H1 (cell line): ENCODE measurements at regions not wholly inside any gene's neighbourhood (a gene's known extent, or its start where the extent isn't known, plus 50 kb on each side); places are given as distances from the start of the nearest gene placed in this dataset.

Experiments used
- CTCF ChIA-PET: fragments of 300-600 bp; sonication (Branson Sonifier 250); formaldehyde crosslinking; loops from one replicate; lab custom pipeline; 2021; ENCODE audit not compliant: partially characterized antibody; lab: Charles Lee
- POLR2A ChIA-PET: fragments of 300-600 bp; sonication (Branson Sonifier 250); formaldehyde crosslinking; loops from one replicate; lab custom pipeline; 2021; ENCODE audit warnings: inconsistent platforms; ENCODE audit not compliant: partially characterized antibody; lab: Charles Lee
- DNase-seq, 2 experiments: peaks; one replicate each; pipeline versions ENCODE4 v3.0.0 to v3.0.0-alpha.2; 2010 to 2022; ENCODE audit warnings: low spot score in 2 of 2, low read depth in 1 of 2, mixed read lengths in 1 of 2
- FAIRE-seq: peaks from 2 replicates; lab custom pipeline; 2011; peaks lifted over from hg19 to GRCh38; lab: Jason Lieb, UNC
- H2AFZ ChIP-seq: 2 replicates; pipeline ENCODE4 v1.8.1; 2012; ENCODE audit warnings: low read length, inconsistent platforms
- H2AK5ac ChIP-seq: 2 replicates; pipeline ENCODE4 v1.6.1; 2013; ENCODE audit warnings: low read depth, low read length
- H2BK120ac ChIP-seq: replicated peaks from 2 replicates; pipeline ENCODE3; 2013; ENCODE audit warnings: low read depth, low read length, inconsistent platforms
- H2BK12ac ChIP-seq: 2 replicates; pipeline ENCODE4 v1.6.1; 2013; ENCODE audit warnings: low read depth, low read length
- H2BK15ac ChIP-seq: 2 replicates; pipeline ENCODE4 v1.6.1; 2013; ENCODE audit warnings: low read length
- H2BK20ac ChIP-seq: 2 replicates; pipeline ENCODE4 v1.6.1; 2013; ENCODE audit warnings: low read length
- H2BK5ac ChIP-seq: 2 replicates; pipeline ENCODE4 v1.6.1; 2013; ENCODE audit warnings: low read depth, low read length
- H3K14ac ChIP-seq: 2 replicates; pipeline ENCODE4 v1.6.1; 2013; ENCODE audit warnings: inconsistent platforms; ENCODE audit not compliant: insufficient read length
- H3K18ac ChIP-seq: 2 replicates; pipeline ENCODE4 v1.6.1; 2013; ENCODE audit warnings: low read length; ENCODE audit errors: extremely low read depth
- H3K23ac ChIP-seq: 2 replicates; pipeline ENCODE4 v1.6.1; 2013; ENCODE audit warnings: inconsistent platforms; ENCODE audit not compliant: insufficient read length
- H3K23me2 ChIP-seq: 2 replicates; pipeline ENCODE4 v1.6.1; 2013; ENCODE audit warnings: low read depth, low read length
- H3K27ac ChIP-seq: 2 replicates; pipeline ENCODE4 v1.6.1; 2011; ENCODE audit warnings: low read depth, low read length, inconsistent platforms
- H3K27me3 ChIP-seq, 4 experiments: replicated peaks in 1 of 4; 1 replicate in 1 of 4; 2 replicates in 3 of 4; pipeline versions ENCODE4 v1.6.1 to v1.8.1; 2011 to 2013; ENCODE audit warnings: low read length in 3 of 4, mild to moderate bottlenecking in 3 of 4, inconsistent platforms in 2 of 4, mixed read lengths in 2 of 4, moderate library complexity in 1 of 4; ENCODE audit not compliant: control insufficient read depth in 3 of 4, insufficient read depth in 3 of 4; ENCODE audit errors: extremely low read depth in 1 of 4
- H3K36me3 ChIP-seq, 4 experiments: 2 replicates each; pipeline versions ENCODE4 v1.6.1 to v1.8.1; 2011 to 2013; ENCODE audit warnings: mild to moderate bottlenecking in 4 of 4, low read length in 3 of 4, moderate library complexity in 2 of 4, control low read depth in 1 of 4, inconsistent platforms in 1 of 4; ENCODE audit not compliant: insufficient read depth in 4 of 4, control insufficient read depth in 2 of 4
- H3K4ac ChIP-seq: replicated peaks from 2 replicates; pipeline ENCODE3; 2013; ENCODE audit warnings: low read length, low read depth, mixed read lengths, inconsistent platforms; ENCODE audit not compliant: insufficient read length
- H3K4me1 ChIP-seq, 4 experiments: replicated peaks in 1 of 4; 1 replicate in 1 of 4; 2 replicates in 3 of 4; pipeline versions ENCODE4 v1.6.1 to v1.8.1; 2011 to 2013; ENCODE audit warnings: low read length in 3 of 4, inconsistent platforms in 2 of 4, mixed read lengths in 1 of 4; ENCODE audit not compliant: insufficient read depth in 4 of 4, control insufficient read depth in 3 of 4
- H3K4me2 ChIP-seq, 2 experiments: 2 replicates each; pipeline versions ENCODE4 v1.6.1 to v1.8.1; 2011 to 2013; ENCODE audit warnings: low read depth in 2 of 2, low read length in 2 of 2, control low read depth in 1 of 2, inconsistent platforms in 1 of 2, mild to moderate bottlenecking in 1 of 2; ENCODE audit not compliant: insufficient read depth in 1 of 2
- H3K4me3 ChIP-seq, 4 experiments: fragments of 200-600, 300-600 bp in 1 of 4; sonication (generic), shearing (Covaris generic), sonication (Bioruptor Twin) in 1 of 4; 2 replicates each; pipeline versions ENCODE4 v1.5.1 to v1.8.1; 2011 to 2016; ENCODE audit warnings: low read length in 4 of 4, low read depth in 3 of 4, control low read depth in 2 of 4, inconsistent platforms in 2 of 4, mild to moderate bottlenecking in 2 of 4, mixed read lengths in 1 of 4, moderate library complexity in 1 of 4; ENCODE audit not compliant: insufficient read depth in 2 of 4; ENCODE audit errors: extremely low read depth in 1 of 4
- H3K56ac ChIP-seq: replicated peaks from 2 replicates; pipeline ENCODE3; 2013; ENCODE audit warnings: low read depth, mild to moderate bottlenecking, mixed read lengths, low read length, inconsistent platforms; ENCODE audit not compliant: insufficient read length
- H3K79me1 ChIP-seq: 2 replicates; pipeline ENCODE4 v1.6.1; 2013; ENCODE audit warnings: low read depth, low read length, control low read depth
- H3K79me2 ChIP-seq, 2 experiments: 2 replicates each; pipeline versions ENCODE4 v1.6.1 to v1.8.1; 2012 to 2013; ENCODE audit warnings: low read length in 2 of 2, mild to moderate bottlenecking in 2 of 2, inconsistent platforms in 1 of 2; ENCODE audit not compliant: insufficient read depth in 2 of 2, control insufficient read depth in 1 of 2
- H3K9ac ChIP-seq, 4 experiments: replicated peaks in 1 of 4; 1 replicate in 1 of 4; 2 replicates in 3 of 4; pipeline versions ENCODE4 v1.6.1 to v1.8.1; 2011 to 2013; ENCODE audit warnings: low read depth in 3 of 4, low read length in 3 of 4, control low read depth in 2 of 4, mild to moderate bottlenecking in 2 of 4, moderate library complexity in 2 of 4, inconsistent platforms in 1 of 4; ENCODE audit errors: extremely low read depth in 1 of 4
- H3K9me3 ChIP-seq, 2 experiments: 2 replicates each; pipeline versions ENCODE4 v1.6.1 to v1.8.1; 2012 to 2013; ENCODE audit warnings: mild to moderate bottlenecking in 2 of 2, moderate library complexity in 2 of 2, control low read depth in 1 of 2, inconsistent platforms in 1 of 2, low read depth in 1 of 2, low read length in 1 of 2, mixed read lengths in 1 of 2; ENCODE audit not compliant: insufficient read depth in 2 of 2
- H4K20me1 ChIP-seq, 2 experiments: replicated peaks in 1 of 2; 2 replicates each; pipeline versions ENCODE3 to v1.8.1; 2011 to 2013; ENCODE audit warnings: inconsistent platforms in 2 of 2, low read length in 2 of 2, mild to moderate bottlenecking in 1 of 2; ENCODE audit not compliant: insufficient read depth in 2 of 2, control insufficient read depth in 1 of 2
- H4K5ac ChIP-seq: 2 replicates; pipeline ENCODE4 v1.6.1; 2013; ENCODE audit warnings: low read length, low read depth, mixed read lengths, inconsistent platforms; ENCODE audit not compliant: insufficient read length
- H4K8ac ChIP-seq: 2 replicates; pipeline ENCODE4 v1.8.0; 2013; ENCODE audit warnings: mild to moderate bottlenecking, moderate library complexity, low read length, inconsistent platforms; ENCODE audit not compliant: insufficient read depth; ENCODE audit errors: extremely low read depth
- H4K91ac ChIP-seq: replicated peaks from 2 replicates; pipeline ENCODE3; 2013; ENCODE audit warnings: low read length, mixed read lengths, inconsistent platforms; ENCODE audit not compliant: insufficient read length
- TBP ChIP-seq: IDR thresholded peaks from 2 replicates; pipeline ENCODE4 v1.6.1; 2011; ENCODE audit warnings: low read depth, low read length, improper control_type of control experiment
- WGBS, 2 experiments: shearing (Covaris generic) in 1 of 2; methylation state at CpG; one replicate each; pipeline versions ENCODE4 v1.1.6 to v1.1.7; 2013 to 2015; ENCODE audit warnings: low lambda C conversion rate in 2 of 2, mixed read lengths in 2 of 2, inconsistent platforms in 1 of 2, low coverage in 1 of 2, missing lambda C conversion rate in 1 of 2; ENCODE audit not compliant: insufficient replicate concordance in 2 of 2, insufficient coverage in 1 of 2, insufficient read length in 1 of 2; ENCODE audit errors: extremely low coverage in 1 of 2, missing lambda C conversion rate in 1 of 2; 5-methylcytosine and 5-hydroxymethylcytosine counted together

GRCh38 chrX:33273535-33273934, 62.2 kb upstream of the DMD start:
- Histone ChIP-seq H4K5ac (no peak overlapping the region), H3K36me3 (no peaks in the 10 kb centered on the region), H3K23ac (no peak overlapping the region), H3K4me1 (no peaks in the 10 kb centered on the region), H4K91ac (no peak overlapping the region), H3K79me2 (no peaks in the 10 kb centered on the region), H3K18ac (no peak overlapping the region), H2BK20ac (no peak overlapping the region), H4K20me1 (no peaks in the 10 kb centered on the region), H3K4me3 (no peak overlapping the region), H2BK5ac (no peak overlapping the region), H3K23me2 (no peaks in the 10 kb centered on the region), H3K4ac (no peak overlapping the region), H2AK5ac (no peak overlapping the region), H2AFZ (no peak overlapping the region), H2BK12ac (no peak overlapping the region), H4K8ac (no peak overlapping the region), H3K79me1 (no peaks in the 10 kb centered on the region), H3K27ac (no peak overlapping the region), H3K14ac (no peak overlapping the region), H2BK15ac (no peak overlapping the region), H3K27me3 (no peaks in the 10 kb centered on the region), H3K4me2 (no peak overlapping the region), H3K56ac (no peak overlapping the region), H3K9me3 (no peaks in the 10 kb centered on the region), H2BK120ac (no peak overlapping the region), H3K9ac (no peak overlapping the region)
- ChIA-PET CTCF (no interaction called here), POLR2A (no interaction called here)
- WGBS, 2 experiments = 79% methylated on average over 1 of the region's 1 CpG; no CpG with 5 or more reads in 1 of the 2 experiments
- FAIRE-seq = no peak
- no peak for TF ChIP-seq TBP
- DNase-seq = no peak
